ENCODE measurements at regions not wholly inside any gene's neighbourhood (a gene's known extent, or its start where the extent isn't known, plus 50 kb on each side); places are given as distances from the start of the nearest gene placed in this dataset.

- no TSS peak for BruUV-seq (replicated peaks)
- ATAC-seq (0 out of 2 replicates have a peak, but pooled peaks have one; percentile 29), DNase-seq (ENCODE audit: low read depth, low spot score) (no peak)
- Histone ChIP-seq H3K4me1 (ENCODE audit: control insufficient read depth, insufficient read depth, low read length) (no peaks in the 10 kb centered on the region), H3K27ac (ENCODE audit: low read length) (no peak overlapping the region), H3K9me3 (ENCODE audit: control insufficient read depth, insufficient read depth, low read depth, low read length) (no peaks in the 10 kb centered on the region), H3K27me3 (ENCODE audit: control insufficient read depth, insufficient read depth, low read length) (peaks cover 28% of the 10 kb centered on the region; the same call in 1 of the 2 replicates), H3K4me3 (ENCODE audit: low read depth in 2 of 2, low read length in 2 of 2) (no peak overlapping the region), H3K36me3 (ENCODE audit: control insufficient read depth, insufficient read depth, low read length) (no peaks in the 10 kb centered on the region)
- ChIA-PET CTCF (no interaction called here), POLR2A (no interaction called here)
- intact Hi-C loops (cut with micrococcal nuclease; ENCODE audit: unreplicated experiment), result no loop called here
- in situ Hi-C loops (cut with HindIII; ENCODE audit: low pct_unique_long_range_greater_than_20kb, low sequenced_read_pairs), result no loop called here
- TF ChIP-seq SIN3A (IDR thresholded peaks at IDR 0.05; ENCODE audit: borderline replicate concordance, insufficient read depth, low read depth, low read length) (no peak), REST (IDR thresholded peaks at IDR 0.05; ENCODE audit: insufficient read depth in 1 of 2, low read depth in 2 of 2, low read length in 1 of 2) (no peak), CTCF (IDR thresholded peaks at IDR 0.05) (no peak), TCF7L2 (IDR thresholded peaks at IDR 0.05; ENCODE audit: low read depth, low read length) (no peak), POLR2AphosphoS5 (IDR thresholded peaks at IDR 0.05; ENCODE audit: low read depth, low read length) (no peak)
Measured at GRCh38 chr17:73744411-73744810, 100.2 kb upstream of the SDK2 start.

GRCh38 chr17:73746314-73747073, 102.2 kb upstream of the SDK2 start:
- ATAC-seq (no peak), DNase-seq (ENCODE audit: low read depth, low spot score) (no peak)
- Histone ChIP-seq H3K27me3 (ENCODE audit: control insufficient read depth, insufficient read depth, low read length) (peaks cover 14% of the 10 kb centered on the region; the same call in 1 of the 2 replicates), H3K4me1 (ENCODE audit: control insufficient read depth, insufficient read depth, low read length) (no peaks in the 10 kb centered on the region), H3K4me3 (ENCODE audit: low read depth in 2 of 2, low read length in 2 of 2) (no peak overlapping the region), H3K27ac (ENCODE audit: low read length) (no peak overlapping the region), H3K36me3 (ENCODE audit: control insufficient read depth, insufficient read depth, low read length) (no peaks in the 10 kb centered on the region), H3K9me3 (ENCODE audit: control insufficient read depth, insufficient read depth, low read depth, low read length) (no peaks in the 10 kb centered on the region)
- TF ChIP-seq TCF7L2 (IDR thresholded peaks at IDR 0.05; ENCODE audit: low read depth, low read length), result no peak
- no peak for TF ChIP-seq REST (IDR thresholded peaks at IDR 0.05; ENCODE audit: insufficient read depth in 1 of 2, low read depth in 2 of 2, low read length in 1 of 2)
- no peak for TF ChIP-seq SIN3A (IDR thresholded peaks at IDR 0.05; ENCODE audit: borderline replicate concordance, insufficient read depth, low read depth, low read length)
- TF ChIP-seq POLR2AphosphoS5 (IDR thresholded peaks at IDR 0.05; ENCODE audit: low read depth, low read length), result no peak
- no peak for TF ChIP-seq CTCF (IDR thresholded peaks at IDR 0.05)
- intact Hi-C loops (cut with micrococcal nuclease; ENCODE audit: unreplicated experiment), result no loop called here
- POLR2A ChIA-PET, result no interaction called here
- CTCF ChIA-PET, result interaction anchor here (0.9 kb wide), 1 partner anchor 322 kb away, joined by 6 read pairs; no protein-coding TSS in a partner anchor
- in situ Hi-C loops (cut with HindIII; ENCODE audit: low pct_unique_long_range_greater_than_20kb, low sequenced_read_pairs), result no loop called here
- BruUV-seq (replicated peaks), result no TSS peak

Data from Panc1 (cell line).